ENCODE measurements at regions not wholly inside any gene's neighbourhood (a gene's known extent, or its start where the extent isn't known, plus 50 kb on each side); places are given as distances from the start of the nearest gene placed in this dataset.
"Not testable (repeated sequence)": the region's sequence is repeated elsewhere in the genome, so short reads cannot be mapped to it uniquely, and the experiment has no call there.

GRCh38 chr12:105887131-105887530, 251.6 kb downstream of the NUAK1 start:
- DNase-seq (ENCODE audit: low spot score): no peak
- no peak for TF ChIP-seq CTCF (IDR thresholded peaks at IDR 0.05; ENCODE audit: extremely low read depth, missing control alignments)

- no peak for TF ChIP-seq CTCF (IDR thresholded peaks at IDR 0.05; ENCODE audit: extremely low read depth, missing control alignments)
- no peak for DNase-seq (ENCODE audit: low spot score)
Measured at GRCh38 chr12:105888696-105889095, 250.1 kb downstream of the NUAK1 start.

- no peak for TF ChIP-seq CTCF (IDR thresholded peaks at IDR 0.05; ENCODE audit: extremely low read depth, missing control alignments)
- DNase-seq (ENCODE audit: low spot score): no peak
Measured at GRCh38 chr12:105892362-105892910, 246.3 kb downstream of the NUAK1 start.

- DNase-seq (ENCODE audit: low spot score): not testable (repeated sequence)
Measured at GRCh38 chr12:105895197-105895832, 243.4 kb downstream of the NUAK1 start.

- TF ChIP-seq CTCF (IDR thresholded peaks at IDR 0.05; ENCODE audit: extremely low read depth, missing control alignments): no peak
- DNase-seq (ENCODE audit: low spot score): no peak
Measured at GRCh38 chr12:105897311-105897725, 241.4 kb downstream of the NUAK1 start.

GRCh38 chr12:105898271-105898670, 240.5 kb downstream of the NUAK1 start:
- DNase-seq (ENCODE audit: low spot score): not testable (repeated sequence)

GRCh38 chr12:105899589-105899988, 239.2 kb downstream of the NUAK1 start:
- DNase-seq (ENCODE audit: low spot score): no peak
- no peak for TF ChIP-seq CTCF (IDR thresholded peaks at IDR 0.05; ENCODE audit: extremely low read depth, missing control alignments)

- TF ChIP-seq CTCF (IDR thresholded peaks at IDR 0.05; ENCODE audit: extremely low read depth, missing control alignments): no peak
- DNase-seq (ENCODE audit: low spot score): no peak
Measured at GRCh38 chr12:105906561-105906960, 232.2 kb downstream of the NUAK1 start.

All from GM20000 (cell line).